ENCODE measurements at regions not wholly inside any gene's neighbourhood (a gene's known extent, or its start where the extent isn't known, plus 50 kb on each side); places are given as distances from the start of the nearest gene placed in this dataset.

DNA sequence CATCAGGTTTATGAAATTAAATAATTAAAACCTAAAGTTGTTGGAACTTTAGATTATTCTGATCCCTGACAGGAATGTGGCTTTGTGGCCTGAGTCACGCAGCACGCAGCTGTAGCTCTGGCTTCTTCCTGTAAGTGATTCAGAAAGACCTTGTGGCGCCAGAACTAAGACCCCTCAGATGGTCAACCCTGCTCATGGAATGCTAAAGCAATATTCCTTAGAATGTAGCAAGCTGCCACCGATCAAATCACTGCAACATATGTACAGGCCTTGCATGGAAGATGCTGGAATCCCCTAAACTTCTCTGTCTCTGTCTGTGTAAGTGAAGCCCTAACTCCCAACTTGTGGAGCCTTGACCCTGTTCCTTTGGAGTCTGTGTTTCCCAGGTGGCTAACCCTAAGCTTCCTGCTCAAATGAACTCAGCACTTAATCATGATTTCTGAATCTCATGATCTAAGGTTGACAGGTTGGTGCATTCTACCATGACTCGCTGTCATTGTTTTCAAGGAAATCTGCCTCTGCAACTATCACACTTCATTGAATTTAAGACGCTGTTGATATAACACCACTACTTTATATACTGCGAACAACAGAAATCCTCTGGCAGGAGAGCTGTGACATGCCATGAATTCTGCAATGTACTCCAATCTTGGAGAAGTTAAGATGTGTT is 111.2 kb upstream of the CST7 start:
- TF ChIP-seq, protein P1, sequence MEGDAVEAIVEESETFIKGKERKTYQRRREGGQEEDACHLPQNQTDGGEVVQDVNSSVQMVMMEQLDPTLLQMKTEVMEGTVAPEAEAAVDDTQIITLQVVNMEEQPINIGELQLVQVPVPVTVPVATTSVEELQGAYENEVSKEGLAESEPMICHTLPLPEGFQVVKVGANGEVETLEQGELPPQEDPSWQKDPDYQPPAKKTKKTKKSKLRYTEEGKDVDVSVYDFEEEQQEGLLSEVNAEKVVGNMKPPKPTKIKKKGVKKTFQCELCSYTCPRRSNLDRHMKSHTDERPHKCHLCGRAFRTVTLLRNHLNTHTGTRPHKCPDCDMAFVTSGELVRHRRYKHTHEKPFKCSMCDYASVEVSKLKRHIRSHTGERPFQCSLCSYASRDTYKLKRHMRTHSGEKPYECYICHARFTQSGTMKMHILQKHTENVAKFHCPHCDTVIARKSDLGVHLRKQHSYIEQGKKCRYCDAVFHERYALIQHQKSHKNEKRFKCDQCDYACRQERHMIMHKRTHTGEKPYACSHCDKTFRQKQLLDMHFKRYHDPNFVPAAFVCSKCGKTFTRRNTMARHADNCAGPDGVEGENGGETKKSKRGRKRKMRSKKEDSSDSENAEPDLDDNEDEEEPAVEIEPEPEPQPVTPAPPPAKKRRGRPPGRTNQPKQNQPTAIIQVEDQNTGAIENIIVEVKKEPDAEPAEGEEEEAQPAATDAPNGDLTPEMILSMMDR (IDR thresholded peaks at IDR 0.05 in 4 of 5, conservative IDR thresholded peaks at IDR 0.05 in 1 of 5): no peak
- no peak for TF ChIP-seq POLR2A (IDR thresholded peaks at IDR 0.05)
